SK-MEL-5 (cell line): ENCODE measurements at regions not wholly inside any gene's neighbourhood (a gene's known extent, or its start where the extent isn't known, plus 50 kb on each side); places are given as distances from the start of the nearest gene placed in this dataset.

ENCODE experiments used
- DNase-seq: peaks from one replicate; pipeline ENCODE4 v3.0.0-alpha.2; 2016; ENCODE audit warnings: low read depth, low spot score
- in situ Hi-C: cut with HindIII; loops from 2 replicates; pipeline ENCODE4 v1.10.0; 2016; ENCODE audit warnings: low sequenced_read_pairs, high pct_unique_total_duplicates, low pct_unique_long_range_greater_than_20kb

DNA sequence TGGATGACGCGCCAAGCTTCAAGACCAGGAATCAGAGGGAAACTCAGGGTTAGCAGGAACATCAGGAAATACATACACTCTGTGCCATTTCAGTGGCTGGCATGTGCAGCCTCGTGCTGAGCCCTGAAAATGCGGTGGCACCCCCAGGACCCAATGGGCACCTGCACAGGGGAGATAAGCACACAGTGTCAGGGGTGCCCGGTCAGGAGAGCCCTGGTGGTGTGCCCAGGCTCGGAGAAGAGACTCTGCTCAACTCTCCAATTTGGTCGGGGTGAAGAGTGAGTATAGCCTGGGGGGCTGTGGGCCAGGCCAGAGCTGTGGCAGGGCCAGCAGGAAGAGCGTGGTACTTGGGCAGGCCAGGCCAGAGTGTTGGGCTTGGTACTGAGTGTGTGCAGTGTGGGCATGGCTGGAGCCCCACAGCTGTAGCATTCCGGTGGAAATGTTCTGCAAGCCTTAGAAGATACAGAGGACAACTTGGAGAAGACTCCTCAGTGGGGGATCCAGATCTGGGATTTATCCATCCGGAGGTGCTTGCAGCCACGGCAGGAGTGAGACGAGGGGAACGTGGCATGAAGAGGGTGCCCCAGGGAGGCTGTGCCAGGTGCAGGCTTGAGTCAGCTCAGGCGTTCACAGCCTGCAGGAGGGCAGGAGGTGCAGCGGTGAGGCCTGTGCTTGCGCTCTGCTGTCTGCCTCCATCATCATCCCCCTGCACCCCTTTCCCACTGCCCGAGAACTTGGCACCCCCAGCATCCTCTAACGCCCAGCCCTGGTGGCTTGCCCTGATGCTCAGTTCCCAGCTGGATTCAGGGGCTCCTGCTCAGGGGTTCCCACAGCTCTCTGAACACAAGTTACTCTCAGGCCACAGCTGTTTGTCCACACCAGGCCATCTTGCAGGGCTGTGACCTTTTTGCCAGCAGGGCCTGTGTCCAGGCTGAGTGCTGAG, 451.7 kb upstream of the HS6ST1 start:
- no peak for DNase-seq
- in situ Hi-C loops: no loop called here

DNA sequence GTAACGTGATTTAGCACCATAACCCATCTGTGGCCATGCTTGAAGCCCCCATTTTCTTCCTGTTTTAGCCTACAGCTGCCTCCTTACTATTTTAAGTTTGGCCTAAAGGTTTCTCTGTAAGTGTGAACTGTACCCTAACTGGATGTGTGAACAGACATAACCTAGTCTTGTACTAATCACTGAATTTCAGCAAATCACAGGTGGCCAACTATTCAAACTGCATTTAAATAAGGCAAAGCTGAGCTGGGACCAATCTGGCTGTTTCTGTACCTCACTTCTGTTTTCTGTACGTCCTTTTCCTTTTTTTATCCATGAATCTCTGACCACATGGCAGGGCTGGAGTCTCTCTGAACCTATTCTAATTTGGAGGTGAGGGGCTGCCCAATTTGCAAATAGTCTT, 452.7 kb upstream of the HS6ST1 start:
- in situ Hi-C loops: no loop called here
- no peak for DNase-seq

DNA sequence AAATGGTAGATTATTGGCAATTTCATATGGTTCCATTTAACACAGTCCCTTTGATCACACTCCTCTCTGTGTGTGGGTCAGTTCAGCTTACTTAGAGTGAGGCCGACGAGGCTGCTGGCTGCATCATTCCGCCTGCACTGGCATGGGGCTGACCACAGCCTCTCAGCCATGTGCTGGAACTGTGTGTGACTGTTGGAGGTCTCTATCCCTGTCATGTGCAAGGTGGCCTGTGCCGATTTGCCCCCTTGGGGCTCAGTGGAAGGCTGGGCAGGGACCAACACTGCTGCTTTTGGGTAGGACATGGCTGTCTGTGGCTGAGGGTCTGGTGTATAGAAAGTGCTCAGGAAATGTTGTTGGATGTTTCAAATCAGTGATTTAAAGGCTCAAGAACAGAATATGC, 454.0 kb upstream of the HS6ST1 start:
- in situ Hi-C loops: no loop called here

DNA sequence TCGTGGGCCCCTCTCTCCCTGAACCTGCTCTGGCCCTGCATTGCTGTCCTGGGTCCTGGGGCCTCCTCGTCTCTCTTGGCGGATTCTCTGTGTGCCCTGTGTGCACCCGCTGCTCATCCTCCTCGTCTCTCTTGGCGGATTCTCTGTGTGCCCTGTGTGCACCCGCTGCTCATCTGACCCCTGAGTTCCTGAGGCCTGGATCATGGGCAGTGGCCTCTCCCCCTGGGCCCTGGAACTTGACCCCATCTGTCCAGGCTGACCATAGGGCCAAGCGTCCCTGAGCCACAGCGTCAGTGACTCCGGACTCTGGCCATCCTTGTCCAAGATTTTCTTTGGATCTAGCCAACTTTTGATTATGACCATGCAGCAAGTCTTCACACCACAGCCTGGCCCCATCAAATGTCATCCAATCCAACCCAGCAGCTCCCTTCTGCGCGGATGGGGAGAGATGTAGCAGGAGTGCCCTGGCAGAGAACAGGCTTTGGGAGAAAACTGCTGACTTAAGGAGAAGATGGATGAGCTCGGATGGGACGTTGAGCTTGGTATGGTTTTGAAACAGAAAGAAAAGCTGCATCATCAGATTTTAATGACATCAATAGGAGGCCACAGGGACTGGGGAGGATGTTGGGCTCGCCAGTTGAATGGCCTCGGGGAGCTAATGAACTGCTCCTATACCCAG, 455.1 kb upstream of the HS6ST1 start:
- in situ Hi-C loops: no loop called here
- no peak for DNase-seq

More for the DNA sequence above, 454.0 kb upstream of the HS6ST1 start:
- no peak for DNase-seq

DNA sequence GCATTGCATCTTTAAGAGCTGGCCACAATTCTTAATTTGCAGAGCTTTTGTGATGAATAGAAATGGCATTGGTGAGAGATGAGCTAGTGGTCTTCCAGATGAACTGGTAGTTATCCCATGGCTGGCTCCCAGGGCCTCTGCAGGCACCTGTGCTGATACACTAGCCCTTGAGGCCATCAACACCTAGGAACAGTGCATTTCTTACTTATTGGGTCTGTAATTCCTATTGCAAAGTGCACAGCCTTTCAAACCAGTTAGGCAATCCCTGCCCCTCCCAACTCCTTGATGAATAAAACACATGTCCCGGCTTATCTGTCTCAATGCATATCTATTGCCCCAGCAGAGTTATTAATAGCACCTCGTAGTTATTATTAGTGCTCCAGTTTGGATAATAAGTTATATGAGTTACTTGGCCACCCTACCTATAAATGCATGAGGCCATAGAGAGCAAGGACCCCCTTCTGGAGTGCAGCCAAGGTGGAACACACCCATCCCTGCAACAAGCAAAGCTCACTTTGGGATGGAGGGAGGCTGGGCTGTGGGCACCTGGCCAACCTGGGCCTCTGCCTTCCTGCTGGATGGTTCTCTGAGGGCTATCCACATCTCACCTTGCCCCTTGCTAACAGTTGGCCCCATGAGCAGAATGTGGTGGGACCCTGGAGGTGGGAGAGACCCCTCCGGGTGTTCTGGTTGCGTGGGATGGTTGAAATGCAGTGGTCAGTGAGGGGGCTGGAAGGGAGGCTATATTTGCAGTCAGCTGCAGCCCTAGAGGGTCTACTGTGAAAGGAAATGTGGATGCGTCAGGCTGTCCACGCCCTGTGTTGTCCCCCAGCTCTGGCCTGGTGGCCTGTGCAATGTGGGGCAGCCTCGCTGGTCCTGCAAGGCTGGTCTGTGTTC, 455.9 kb upstream of the HS6ST1 start:
- DNase-seq: no peak
- in situ Hi-C loops: no loop called here

DNA sequence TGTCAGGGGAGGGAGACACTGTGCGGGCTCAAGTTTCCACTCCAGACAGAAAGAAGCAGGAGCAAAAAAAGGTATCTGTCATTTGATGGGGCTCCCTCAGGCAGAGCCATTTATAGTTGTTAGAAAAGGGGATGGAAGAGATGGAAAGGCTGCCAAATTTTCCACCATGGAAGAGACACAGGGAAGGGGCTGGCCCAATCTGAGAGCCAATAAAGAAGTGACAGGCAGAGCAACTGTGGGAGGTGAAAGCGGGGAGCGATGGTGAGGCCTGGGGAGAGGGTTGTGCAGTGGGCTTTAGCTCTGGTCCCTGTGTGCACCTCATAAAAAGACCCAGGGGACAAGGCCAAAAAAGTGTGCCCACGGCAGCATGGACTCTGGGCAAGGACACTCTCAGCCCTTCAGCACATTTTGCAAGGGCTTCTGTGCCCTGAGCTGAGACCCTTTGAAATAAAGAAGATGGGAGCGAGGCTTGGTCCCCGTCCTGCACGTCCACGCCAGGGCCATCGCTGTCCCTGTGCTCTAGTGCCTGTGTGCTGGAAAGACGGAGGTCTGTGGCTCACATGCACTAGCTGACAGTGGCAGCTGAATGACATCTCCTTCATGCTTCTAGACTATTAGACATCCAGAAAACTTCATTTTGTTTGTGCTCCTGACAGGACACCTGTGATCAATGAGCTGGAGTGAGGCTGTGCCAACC, 456.7 kb upstream of the HS6ST1 start:
- no peak for DNase-seq
- in situ Hi-C loops: no loop called here

DNA sequence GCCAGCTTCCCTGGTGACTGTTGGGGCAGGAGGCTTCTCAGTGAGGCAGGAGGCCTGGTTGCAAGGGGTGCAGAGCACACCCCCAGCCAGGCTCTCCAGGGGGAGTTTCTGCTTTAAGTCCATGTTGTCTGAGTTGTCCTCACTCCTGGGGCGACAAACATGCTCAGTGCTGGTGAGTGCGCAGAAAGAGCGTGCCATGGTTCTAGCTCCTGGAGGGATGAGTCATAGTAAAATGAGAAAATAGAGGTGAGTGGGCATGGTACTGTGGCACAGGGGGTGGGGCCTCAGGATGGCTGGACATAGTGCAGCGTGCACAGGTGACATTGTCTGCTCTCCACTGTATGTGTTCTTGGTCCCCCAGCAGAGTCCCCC, 457.2 kb upstream of the HS6ST1 start:
- DNase-seq: no peak
- in situ Hi-C loops: no loop called here

DNA sequence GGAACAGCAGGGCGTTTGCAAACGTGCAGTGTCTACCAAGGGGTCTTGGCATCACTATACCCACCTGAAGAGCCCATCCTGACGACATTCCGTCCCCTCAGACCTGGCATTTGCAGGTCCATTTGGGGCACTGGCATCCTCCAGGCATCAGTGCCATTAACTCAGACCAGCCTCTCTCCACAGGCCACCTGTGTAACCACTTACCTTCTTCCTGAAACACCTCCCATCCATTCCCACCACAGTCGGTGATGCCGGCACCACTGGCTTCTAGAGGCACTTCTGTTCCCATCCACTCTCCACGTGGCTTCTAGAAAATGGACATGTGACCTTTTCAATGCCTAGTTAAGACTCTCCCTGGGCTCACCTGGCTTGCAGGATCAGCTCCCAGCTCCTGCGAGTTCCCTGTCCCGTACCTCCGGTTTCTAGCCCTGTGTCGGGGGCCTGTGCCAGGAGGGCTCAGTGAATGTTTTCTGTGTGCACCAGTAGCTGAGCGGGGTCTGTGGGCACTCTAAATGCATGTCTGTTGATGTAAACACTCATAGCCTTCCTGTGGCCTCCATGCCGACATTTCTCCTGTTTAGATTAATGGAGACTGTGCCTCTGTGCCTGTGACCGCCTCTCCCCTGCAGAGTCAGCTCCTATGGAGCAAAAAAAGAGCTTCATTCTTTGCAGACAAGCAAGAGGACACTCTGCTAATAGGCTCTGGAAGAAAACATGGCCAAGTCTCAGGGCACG, 458.0 kb upstream of the HS6ST1 start:
- DNase-seq: no peak
- in situ Hi-C loops: no loop called here

DNA sequence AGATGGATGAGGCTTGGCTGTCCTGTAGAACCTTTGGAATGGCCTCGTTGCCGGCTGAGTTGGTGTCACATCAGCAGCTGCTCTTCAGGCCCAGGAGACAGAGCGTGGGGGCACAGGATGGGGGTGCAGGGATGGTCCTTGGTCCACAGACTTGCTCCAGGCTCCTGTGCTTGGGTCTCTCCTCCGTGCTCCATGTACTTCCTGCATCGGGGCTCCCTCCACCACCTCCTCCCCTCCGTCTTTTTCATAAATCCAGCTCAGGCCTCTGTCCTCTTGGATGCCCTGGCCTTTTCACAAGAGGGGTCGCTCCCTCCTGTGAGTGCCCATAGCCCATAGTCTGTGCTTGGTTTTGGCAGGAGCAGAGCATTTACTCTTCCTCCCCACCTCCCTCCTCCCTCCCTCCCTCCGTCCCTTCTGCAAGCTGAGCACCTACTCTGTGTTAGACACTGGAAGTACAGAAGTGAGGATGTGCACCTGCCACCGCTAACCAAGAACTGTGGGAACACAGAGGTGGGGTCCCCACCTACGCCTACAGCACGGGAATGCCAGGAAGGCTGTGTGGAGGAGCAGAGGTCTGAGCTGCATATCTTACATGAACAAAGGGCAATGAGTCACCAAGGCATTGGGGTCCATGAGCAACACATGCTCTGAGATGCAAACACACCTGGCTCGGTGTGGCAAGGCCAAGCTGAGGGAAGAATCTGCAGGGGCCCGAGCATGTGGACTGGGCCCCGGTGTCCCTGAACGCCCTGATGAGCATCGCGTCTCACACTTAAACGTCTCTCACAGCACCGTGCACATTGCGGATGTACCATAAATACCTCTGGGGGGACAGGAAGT, 458.7 kb upstream of the HS6ST1 start:
- in situ Hi-C loops: no loop called here
- DNase-seq: no peak

DNA sequence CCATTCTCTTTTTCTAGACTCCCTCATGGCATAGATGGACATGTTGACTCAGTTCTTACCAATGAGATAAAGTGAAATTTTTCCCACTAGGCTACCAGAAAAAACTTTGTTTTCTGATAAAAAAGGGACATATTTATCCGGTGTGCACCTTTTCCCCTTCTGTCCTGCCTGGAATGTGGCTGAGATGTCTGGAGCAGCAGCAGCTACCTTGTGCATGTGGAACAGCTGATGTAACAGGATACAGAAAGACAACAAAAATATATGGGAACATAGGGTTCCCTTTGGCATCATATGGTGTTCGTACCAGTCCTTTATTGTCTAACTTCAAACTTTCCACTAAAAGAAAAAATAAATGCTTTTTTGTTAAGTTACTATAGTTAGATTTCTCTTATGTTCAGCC, 460.2 kb upstream of the HS6ST1 start:
- in situ Hi-C loops: no loop called here
- no peak for DNase-seq

DNA sequence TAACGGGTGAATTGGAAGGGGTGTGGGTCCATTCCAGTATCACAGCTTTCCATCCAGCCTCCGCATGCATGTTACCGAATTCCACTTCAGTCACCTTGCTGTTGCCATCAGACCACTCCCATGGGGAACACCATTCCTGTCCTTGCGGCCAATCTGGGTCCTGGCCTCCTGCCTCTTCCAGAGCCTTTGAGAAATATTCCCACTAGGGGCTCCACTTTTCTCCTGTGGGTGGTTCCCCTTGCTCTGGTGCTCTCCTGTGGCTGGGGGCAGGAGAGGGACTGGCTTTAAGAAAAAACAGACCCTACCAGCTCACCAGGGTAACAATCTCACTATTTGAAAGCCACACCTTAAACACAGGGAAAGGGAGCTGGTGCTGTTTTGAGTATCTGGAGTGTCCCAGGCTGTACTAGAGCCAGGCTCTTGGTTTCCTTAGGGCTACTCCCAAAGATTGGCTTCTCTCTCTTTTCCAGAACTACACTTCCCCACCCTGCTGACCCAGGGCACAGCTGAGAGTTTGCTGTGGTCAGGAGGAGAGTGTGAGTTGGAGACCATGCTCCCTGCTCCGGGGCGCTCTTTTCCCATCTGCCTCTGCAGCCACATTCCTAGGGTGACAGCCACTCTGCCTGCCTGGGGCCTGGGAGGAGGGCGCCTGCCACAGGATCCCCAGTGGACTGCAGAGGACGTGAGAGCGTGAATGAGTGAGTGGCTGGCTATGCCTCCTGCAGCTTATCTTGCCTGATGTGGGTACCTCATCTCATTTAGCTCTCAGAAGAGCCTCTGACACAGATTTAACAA, 460.8 kb upstream of the HS6ST1 start:
- in situ Hi-C loops: no loop called here
- no peak for DNase-seq

DNA sequence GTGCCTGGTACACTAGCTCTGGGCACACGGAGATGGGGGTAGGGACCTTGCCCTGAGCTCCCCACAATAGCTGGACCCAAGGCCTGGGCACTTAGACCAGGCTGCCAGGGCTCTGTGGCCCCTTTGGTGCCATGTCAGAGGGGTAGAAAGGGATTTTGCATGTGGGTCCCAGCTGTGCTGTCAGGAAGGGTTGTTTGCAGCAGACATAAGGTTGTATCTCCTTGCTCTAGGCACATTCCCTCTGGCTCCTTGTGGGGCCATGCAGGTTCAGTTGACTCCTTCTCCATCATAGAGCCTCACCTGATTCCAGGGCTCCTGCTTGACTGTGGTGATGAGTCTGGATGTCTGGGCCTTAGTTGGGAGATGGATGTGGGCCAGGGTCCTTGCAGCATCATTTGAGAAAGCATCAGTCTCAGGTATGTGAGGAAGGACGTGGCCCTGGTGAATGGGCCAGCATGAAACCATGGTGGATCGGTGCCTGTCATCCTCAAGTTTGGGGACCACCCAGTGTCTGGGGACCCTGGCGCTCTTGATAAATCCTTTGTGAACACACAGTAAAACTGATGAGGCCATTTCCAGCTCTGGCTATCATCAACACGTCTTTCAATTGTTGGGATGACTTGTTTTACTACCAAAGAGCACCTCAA, 461.9 kb upstream of the HS6ST1 start:
- DNase-seq: no peak
- in situ Hi-C loops: no loop called here

DNA sequence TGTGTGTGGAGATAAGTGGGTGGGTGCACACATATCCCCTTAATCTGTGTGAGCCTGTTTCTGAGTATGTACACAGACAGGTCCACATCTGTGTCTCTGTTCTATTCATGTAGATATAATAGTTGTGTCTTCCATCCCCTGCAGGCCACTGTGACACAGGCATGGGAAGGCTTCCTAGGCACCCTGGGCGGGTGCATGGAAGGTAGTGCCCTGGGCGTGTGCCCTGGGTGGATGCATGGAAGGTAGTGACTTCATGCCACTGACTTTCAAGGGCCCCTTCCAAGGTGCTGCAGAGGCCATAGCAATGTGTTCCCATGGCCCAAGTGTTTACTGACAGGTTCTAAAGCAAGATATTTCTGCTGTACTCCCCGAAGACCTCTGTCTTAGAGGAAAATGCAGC, 462.5 kb upstream of the HS6ST1 start:
- DNase-seq: no peak
- in situ Hi-C loops: no loop called here

DNA sequence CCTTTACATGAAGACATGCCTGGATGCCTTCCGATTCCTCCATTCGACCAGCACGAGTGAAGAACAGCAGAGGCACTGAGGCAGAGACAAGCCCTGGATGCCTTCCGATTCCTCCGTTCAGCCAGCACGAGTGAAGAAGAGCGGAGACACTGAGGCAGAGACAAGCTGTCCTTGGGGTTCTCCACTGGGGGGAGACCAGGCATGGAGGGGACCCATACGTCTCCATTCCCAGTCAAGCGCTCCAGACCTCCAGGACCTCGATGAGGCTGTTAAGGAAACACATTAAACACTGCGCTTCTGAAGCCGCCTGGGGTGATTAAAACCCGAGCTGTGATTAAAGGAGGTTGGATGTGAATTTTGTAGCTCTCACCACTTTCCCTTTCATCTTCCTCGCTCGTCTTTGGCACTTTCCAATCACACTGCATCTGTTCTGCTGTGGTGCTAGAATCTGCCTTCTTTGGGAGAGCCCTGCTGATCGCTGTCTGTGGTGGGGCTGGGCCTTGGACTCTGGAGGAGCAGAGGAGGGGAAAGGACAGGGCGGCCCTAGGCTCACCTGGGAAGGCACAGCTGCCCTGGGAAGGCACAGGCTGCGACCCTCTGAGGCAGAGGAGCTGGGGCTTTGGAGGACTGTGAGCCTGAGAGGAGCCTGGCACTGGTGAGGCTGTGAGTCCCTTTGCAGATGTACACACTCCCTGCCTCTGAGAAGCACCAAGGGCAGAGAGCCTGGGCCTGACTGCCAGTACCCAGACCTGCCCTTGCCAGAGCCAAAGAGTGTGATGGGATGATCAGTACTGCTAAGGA, 463.1 kb upstream of the HS6ST1 start:
- no peak for DNase-seq
- in situ Hi-C loops: no loop called here
